CD4-positive, alpha-beta T cell treated with Interleukin-12 subunit alpha and Interleukin-12 subunit beta, for 1 hour (primary cell): ENCODE measurements at regions not wholly inside any gene's neighbourhood (a gene's known extent, or its start where the extent isn't known, plus 50 kb on each side); places are given as distances from the start of the nearest gene placed in this dataset.
A peak's percentile ranks its signal among the peaks of the same experiment; 100 is the strongest.

Source experiments
- DNase-seq: peaks from one replicate; pipeline ENCODE4 v3.0.0-alpha.2; 2020

DNA sequence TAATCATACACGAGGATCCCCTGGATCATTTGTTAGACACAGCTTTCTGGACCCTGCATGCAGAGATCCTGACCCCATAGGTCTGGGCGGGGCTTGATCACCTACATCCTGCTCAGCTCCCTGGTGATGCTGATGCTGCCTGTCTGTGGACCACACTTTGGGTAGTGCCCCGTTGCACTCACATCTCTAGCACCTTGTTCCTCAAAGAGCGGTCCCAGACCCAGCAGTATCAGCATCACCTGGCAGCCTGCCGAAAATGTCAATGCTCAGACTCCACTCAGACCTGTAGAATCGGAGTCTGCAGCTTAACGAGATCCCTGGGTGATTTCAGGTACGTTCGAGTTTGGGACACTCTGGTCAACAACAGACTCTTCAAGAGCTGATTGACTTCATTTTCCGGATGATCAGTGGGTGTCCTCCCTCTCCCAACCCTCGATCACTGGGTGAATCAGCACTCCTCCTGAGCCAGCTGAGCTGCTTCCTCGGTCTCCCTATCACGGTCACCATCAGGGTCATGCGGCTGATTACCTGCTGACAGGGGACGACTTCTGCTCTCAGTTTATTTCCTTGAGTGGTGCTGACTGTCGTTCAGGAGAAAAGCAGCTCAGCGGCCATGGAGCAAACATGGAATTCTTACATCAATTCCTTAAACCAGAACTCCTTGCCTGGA, 150.6 kb upstream of the RAB12 start:
- DNase-seq, result no peak

DNA sequence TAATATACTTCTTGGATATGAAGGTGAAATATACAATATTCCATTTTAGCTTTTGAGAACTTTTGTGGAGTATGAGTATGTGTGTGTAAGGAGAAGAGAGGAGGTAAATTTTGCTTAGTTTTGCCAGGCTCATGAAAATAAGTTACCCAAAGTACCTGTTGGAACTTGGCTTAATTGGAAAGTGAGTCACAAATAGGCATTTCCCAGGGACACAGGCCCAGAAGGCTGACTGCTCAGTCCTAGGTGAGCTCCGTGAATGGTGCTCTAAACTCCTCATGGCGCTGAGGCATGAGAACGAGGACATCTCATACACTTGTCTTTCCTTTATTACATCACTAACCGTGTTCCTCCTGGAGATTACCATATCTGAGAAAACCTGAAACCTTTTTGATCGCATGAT, 148.5 kb upstream of the RAB12 start:
- no peak for DNase-seq

DNA sequence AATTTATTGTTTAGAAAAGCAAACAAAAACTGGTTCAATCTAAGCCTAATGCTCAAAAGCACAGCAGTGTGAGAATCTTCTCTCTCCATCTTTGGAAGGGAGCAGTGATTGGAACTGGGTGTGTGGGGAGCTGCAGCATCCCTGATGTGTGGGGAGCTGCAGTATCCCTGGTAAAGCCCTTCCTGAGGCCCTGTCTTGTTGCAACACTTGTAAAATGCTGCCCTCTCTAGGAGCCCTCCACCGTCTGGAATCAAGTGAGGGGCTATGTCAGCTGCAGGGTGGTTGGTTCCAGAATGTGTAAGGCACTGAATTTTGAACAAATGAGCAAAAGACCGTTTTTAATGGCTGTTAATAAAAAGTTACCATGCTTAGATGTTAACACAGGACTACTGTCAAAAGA, 147.7 kb upstream of the RAB12 start:
- no peak for DNase-seq

DNA sequence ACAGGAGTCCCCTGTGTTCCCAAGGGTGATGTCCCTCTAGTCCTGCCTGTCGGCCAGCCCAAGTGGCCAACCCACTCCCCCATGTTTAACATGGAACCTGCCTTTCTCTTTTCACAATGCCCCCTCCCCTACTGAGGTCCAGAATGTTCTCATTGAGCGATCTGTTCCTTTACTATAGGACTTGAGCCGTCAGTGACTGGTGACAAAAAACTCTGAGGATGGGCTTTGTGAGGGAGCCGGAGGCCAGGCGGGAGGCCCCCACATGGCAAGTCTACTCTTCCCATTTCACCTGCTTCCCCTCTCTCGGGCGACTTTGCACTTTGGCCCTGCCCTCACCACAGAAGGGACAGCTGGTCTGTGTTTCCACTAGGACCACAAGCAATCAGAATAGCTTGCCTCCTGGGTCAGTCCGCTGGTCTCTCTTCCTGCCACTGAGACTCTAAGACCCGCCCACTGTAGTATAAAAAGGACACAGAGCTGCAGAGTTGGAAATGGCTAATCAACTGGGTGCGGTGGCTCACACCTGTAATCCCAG, 146.5 kb upstream of the RAB12 start:
- no peak for DNase-seq

DNA sequence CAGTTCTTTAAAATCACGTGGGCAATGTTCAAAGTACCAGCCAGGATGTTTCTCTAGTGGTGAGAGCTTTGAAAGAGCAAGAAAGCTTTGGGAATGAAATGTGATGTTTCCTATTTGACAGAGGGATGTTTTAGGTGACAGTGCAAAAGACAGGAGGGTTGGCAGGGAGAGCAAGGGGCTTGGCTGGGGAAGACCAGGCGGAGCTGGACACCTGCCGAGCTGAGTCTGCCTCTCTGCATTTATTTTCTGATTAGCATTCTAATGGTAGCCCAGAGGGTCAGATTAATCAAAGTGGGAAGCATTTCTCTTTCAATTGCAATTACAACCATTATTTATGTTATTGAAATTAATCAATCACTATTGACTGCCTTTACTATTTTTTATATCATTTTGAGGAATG, 145.4 kb upstream of the RAB12 start:
- no peak for DNase-seq

DNA sequence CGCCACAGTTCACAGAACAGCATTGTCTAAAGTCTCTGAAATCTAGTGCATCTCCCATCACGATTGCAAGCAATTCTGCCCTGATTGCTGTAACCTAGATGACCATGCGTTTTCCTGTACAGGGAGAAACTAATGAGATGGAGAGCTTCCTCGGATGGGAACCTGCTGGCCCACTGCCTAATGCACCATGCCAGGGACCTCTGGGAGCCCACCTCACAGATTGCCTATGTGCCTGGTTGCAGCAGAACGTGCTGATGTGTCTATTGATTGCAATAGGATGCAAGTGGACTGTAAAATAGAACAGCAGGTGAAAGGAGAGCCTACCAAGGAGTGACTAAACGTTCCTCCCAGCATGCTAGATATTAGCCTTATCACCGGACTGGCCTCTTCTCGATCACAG, 141.0 kb upstream of the RAB12 start:
- no peak for DNase-seq

DNA sequence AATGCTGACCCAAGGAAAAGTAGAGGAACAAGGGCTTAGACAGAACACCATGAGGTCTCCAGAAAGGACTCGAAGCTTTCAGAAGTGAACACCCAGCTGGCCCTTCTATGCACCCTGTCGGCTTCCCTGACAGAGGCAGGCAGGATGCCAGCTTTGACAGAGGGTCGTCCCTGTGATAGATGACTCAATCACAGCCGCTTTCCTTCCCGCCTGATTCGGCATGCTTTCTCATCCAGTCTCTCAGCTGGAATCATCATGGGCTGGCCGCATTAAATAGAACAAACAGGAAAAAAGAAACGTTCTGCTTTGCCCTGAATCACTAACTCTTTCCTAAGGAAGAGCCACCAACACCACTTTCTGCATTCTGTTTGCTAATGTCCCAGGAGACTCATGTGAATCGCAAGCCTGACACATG, 140.3 kb upstream of the RAB12 start:
- DNase-seq, result no peak

DNA sequence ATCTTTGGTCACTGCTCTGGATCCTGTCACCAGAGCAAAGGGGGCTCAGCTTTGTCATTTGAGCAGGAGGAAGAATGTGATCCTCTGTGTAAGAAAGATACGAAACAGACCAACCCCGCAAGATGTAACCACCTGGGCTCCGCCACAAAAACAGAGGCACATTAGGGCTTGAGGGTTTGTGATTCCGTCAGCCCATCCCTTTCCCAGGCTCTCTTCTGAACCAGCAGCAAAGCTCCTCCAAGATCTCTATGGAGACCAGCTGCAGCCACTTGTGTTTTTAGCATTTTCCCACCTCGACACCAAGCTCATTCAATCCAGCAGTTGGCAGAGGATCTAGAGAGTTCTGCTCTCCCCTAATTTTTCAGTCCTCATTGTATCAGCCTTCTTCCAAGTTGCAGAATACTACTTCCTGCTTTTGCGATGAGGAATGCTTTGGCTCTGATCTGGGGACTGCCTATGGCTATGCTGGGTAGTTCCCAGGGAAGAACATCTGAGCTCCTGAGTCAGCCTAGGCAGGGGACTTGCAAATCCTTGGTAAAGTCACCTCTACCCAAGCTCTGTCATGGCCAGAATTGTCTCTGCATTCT, 139.6 kb upstream of the RAB12 start:
- no peak for DNase-seq

DNA sequence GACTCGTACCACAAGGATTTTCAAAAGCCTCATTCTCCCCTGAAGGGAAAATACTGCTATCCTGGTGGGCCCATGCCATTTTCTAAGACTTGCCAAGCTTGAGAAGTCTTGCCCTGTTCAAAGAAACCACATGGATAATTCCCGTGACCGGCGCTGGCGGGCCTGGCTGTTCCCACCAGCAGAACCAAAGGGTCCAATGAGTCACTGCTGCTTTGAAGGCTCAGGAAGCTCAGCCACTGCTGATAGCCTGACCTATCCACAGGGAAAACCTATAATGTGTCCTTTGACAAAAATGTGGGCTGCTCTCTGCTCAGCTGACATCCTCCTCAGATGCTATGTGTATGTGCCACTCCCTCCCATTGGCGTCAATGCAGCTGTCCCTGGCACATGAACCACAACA, 137.9 kb upstream of the RAB12 start:
- DNase-seq, result no peak

DNA sequence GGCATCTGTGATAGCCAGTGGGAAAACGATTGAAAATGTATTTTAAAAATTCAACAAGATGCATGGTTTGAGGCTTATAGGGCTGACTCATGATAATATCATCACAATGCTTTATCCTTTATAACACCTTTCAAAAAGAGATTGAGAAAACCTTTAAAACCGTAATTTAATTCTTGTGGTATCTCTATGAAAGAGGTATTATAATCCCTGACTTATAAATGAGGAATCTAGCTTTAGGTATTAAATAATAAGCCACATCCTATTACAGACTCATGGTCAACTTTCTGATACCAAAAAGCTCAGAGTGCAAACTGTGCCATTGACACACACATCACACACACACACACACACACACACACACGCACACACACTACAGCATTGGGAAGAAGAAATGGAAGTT, 134.6 kb upstream of the RAB12 start:
- no peak for DNase-seq

DNA sequence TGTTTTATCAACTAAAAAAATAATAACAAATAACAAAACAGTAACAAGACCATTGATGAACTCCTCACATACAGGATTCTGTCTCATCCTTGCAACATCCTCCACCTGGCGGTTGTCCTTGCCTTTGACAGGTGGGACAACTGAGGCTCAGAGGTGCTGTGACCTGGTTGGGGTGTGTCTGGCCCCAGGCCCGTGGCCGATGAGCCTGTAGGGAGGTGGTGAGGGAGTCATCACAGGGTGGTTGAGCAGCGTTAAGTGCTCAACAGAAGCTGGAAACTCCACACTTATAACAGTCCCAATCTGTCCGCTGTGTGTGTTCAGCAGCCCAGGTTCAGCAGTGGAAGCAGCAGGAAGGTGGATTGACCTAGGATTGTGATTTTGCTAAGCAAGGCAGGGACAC, 131.6 kb upstream of the RAB12 start:
- DNase-seq, result no peak

DNA sequence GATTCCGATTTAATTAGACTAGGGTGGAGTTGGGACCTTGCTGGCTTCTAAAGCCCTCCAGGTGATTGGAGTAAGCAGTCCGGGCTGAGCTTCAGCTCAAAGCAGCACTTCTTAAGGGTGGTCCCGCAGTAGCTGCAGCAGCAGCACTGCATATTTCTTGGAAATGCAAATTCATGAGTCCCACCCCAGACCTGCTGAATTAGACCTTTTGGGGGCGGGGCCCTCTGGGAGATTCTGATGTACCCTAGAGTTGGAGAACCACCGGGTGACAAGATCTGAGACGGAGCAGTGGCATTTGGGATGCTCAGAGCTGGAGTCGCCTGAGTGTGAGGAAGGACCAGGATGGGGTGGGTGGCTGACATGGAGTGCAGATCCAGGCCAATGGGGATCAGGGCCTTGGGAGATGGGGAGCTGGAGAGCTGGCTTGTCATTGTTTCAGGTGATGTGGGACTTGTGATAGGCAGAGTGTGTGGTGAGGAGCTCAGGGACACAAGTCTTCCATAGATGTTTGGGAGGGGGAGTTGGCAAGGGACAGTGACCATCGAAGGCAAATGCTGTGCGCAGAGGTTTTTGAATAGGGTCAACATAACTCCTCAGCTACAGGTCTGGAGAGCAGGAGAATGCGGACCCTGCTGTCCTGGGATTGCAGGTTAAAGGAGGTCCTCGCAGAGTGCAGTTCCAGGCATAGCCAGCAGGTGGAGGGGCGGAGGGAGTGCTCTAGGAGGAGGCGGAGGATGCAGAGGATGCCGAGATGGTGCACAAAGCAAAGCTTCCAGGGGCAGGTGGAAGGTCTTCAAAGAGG, 130.9 kb upstream of the RAB12 start:
- DNase-seq, result peak; percentile 42

DNA sequence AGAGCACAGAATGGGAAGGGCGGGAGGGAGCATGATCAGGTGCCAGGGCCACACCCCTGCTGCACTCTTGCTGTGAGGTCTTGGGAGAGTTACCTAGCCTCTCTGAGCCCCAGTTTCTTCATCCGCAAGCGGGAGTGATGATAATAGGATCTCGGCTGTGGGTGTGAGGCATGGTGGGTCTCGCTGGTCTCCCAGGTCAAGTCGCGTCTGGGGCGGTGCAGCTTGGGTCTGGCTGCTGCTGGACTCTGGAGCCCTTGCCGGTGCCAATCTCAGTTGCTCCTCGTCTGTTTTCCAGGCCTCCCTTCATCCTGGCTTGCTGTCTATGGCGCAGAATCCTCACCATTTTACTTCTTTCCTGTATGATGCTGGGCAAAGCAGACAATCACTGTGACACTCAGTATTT, 130.3 kb upstream of the RAB12 start:
- no peak for DNase-seq

DNA sequence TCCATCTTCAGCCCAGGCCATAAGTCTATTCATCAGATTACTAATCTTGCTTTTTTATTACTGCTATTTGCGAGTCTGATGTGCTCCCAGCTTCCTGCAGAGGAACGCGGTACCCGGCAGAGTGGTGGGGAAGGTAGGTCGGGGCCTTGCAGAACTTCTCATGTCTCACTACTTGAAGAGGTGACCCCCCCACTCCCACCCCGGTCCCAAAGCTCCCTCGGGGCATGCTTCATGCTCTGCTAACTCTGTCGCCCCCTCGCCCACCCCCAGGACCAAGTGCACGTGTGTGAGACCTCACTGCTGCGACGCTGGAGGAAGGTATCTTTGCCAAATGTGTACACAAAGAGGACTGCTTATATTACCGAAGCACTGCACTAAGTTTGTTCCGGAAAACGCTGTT, 129.4 kb upstream of the RAB12 start:
- no peak for DNase-seq

DNA sequence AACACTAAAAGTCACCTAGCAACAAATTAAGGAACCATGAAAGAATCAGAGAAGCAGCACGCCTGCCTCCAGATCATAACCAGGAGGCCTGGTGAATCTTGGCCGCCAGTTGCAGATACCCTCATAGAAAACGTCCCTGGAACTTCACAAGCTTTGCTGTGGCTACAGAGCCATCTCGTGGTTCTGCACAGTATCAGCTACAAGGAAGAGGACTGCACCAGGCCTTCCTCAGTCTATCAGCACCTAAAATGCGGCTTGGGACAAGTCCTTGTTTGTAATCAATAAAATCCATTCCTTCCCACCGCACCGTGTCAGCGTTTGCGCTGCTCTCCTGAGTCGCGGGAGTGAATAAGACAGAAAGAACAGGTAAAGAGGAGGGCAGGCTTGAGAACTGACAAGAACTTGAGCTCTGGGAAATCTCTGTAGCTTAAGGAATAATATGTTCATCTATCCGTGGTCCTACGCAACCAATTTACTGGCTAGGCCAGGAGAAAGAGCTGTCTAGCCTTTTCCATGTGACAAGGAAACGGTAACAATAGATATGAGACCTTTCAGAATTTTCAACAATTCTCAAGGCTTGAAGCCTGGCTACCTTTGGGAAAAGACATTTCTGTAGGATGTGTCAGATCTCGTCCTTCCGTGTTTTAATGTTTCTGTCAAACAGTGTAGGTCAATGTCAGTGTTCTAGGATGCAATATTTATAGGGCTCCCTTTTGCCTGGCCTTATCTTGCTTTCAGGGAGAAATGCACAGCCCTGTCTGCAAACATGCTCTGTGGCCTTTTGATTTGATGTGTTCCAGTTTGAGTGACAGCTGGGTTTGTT, 128.5 kb upstream of the RAB12 start:
- DNase-seq, result no peak

DNA sequence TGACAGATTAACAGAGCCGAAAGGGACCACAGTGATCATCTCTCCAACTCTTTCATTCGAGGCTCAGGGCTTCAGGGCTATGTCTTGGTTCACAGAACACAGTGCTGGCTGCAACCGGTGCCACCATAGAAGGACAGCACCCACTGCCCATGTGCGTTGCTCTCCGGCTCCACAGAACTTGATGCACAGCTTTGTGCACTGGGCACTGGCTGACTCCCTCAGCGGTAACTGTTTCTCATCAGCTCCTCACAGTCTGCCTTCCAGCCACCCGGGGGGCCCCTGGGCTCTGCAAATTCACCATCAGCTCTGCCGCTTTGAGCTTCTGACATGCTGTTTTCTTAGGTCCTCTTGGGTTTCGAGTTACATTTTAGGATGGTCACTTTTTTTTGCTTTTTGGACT, 124.3 kb upstream of the RAB12 start:
- DNase-seq, result no peak

DNA sequence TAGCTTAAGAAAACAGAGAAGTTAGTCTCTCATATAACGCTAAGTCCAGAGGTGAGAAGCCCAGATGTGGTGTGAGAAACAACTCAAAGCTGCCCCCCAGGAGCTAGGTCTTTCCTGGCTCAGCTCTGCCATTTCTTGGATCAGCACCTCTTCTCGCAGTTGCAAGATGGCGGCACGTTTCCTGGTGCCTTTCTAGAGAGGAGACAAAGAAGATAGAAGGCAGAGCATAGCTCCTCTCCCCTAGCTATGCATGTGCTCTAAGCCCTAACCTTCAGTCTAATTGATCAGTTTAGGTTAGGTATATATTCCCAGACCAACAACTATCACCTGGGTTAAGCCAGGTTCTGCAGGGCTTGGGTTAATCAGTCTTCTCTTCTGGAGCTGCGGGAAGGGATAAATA, 119.5 kb upstream of the RAB12 start:
- no peak for DNase-seq

DNA sequence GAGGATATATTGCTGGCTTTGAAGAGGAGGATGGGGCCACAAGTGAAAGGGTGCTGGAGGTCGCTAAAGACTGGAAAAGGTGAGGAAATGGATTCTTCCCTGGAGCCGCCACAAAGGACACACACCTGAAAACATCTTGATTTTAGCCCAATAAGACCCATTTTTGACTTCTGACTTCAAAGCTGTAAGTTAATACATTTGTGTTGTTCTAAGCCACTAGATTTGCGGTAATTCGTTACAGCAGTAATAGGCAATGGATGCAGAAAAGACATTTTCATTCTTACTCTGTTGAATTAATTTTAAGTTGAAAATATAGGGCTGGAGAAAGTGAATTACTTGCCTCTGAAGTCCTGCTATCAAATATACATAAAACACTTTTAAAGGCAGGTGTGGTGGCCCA, 117.7 kb upstream of the RAB12 start:
- DNase-seq, result no peak

DNA sequence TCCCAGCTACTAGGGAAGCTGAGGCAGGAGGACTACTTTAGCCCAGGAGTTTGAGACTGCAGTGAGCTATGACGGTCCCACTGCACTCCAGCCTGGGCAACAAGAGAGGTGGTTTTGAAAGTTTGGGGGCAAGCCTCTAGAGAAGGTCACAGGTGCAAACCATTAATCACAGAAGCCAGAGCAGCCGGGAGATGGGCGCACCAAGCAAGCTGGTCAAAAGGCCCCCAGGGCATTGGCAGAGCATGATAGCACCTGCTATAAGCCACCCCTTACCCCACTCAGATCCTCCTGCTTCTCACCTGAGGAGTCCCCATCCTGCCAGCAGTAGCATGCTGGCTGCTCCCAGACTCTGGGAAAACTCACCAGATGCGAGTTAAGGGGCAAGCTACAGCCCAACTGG, 116.1 kb upstream of the RAB12 start:
- no peak for DNase-seq

DNA sequence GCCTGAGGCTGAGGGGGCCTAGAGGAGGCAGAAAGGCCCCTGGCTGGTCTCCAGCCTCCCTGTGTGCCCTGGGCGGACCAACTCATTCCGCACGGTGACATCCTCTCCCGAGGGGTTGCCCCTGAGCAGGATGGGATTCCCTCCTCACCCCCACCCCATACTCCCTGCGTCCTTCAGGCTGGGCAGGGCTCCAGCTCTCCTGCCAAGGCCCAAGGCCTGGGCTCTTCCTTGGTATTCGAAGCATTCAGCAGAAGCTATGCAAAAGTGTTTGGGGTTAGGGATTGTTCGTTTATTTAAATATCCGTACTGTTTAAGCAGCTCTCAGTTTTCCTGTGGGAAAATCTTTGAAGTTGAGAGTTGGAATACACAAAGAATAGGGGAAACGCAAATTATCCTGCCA, 113.1 kb upstream of the RAB12 start:
- DNase-seq, result no peak

DNA sequence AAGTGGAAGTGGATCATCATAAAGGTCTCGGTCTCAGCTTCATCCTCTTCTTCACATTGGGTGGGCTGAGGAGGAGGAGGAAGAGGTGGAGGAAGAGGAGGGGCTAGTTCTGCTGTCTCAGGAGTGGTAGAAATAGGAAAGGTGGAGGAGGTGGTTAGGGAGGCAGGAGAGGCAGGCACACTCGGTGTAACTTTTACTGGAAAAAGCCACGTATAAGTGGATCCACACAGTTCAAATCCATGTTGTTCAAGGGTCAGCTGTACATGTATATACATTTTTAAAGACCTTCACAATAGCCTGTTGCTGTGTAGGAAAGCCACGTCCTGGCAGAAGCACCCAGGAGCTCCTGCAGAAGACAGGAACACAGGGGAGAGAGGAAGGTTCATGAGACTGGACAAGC, 110.3 kb upstream of the RAB12 start:
- DNase-seq, result no peak

DNA sequence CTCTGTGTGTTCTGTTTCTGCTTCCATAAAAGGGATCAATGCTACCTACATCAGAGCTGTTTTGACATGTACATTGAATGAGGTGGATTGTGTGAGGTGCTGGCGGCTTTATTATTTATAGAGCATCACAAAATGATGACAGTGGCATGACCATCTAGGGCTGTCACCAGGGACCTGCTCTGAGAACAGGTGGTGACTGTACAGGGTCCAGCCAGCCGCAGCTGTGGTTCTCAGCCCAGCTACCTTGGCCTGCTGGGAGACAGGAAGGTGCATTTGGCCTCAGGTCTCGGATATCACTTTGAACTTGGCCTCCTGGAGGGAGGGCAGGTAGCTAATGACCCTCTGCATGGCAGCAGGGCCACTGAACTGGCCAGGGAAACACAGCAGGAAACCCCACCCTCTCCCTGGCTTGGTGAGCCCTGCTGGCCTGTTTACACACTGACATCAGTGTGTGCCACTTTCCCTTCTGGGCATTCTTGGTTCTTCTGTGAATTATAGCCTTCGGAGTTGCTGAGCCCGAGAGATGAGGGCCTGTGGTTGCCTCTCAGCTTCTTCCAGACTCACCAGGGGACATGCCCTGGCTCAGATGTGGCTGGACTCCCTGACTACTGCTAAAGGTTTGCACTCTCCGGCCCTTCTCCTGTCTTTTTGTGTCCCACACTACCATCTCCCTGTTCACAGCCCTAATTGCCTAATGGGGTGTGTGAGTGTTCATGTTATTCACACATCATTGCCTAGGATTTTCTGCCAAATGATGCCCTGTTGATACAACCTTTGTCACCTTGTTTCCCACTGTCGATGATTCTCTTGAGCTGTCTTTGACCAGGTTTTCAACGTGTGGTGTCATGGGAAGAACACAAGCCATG, 109.2 kb upstream of the RAB12 start:
- DNase-seq, result no peak
